Adrenal gland (tissue), 5 donors: ENCODE measurements at regions not wholly inside any gene's neighbourhood (a gene's known extent, or its start where the extent isn't known, plus 50 kb on each side); places are given as distances from the start of the nearest gene placed in this dataset.

ENCODE experiments used
- POLR2A ChIP-seq, 2 donors: fragments of 450-650 bp; IDR thresholded peaks; one replicate each; pipeline ENCODE4 v1.6.1; 2017; ENCODE audit warnings: antibody characterized with exemption in 2 of 2, mild to moderate bottlenecking in 2 of 2, moderate library complexity in 1 of 2
- TF ChIP-seq, protein P1 (sequence below), 6 experiments: fragments of 450-650 bp in 4 of 6; fragments of 200-600 bp in 2 of 6; sonication (generic) in 1 of 6; IDR thresholded peaks; 1 replicate in 5 of 6; 2 replicates in 1 of 6; pipeline versions ENCODE4 v1.5.1 to v1.8.0; 2016 to 2021; ENCODE audit warnings: antibody characterized with exemption in 6 of 6, mild to moderate bottlenecking in 2 of 6, moderate library complexity in 1 of 6
- donor health status: DM: no; HTN: no; CAD: no.

DNA sequence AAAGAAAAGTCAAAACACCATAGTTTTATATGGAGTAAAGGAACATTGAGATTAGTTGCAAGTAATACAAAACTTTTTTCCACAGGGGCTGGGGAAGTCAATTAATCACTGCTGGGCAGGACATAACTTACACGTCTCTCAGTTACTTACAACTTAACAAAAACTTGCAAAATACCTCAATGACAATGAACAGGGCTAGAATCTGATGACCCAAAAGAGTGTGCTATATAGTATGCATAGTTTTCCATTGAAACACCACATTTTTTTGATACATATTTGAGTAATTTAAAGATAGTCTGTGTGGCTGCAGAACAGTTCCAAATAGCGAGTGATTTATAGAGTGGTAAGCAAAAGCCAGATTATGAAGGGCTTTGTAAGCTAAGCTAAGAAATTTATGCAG, 172.3 kb upstream of the TRPC5 start:
- no peak for TF ChIP-seq POLR2A (IDR thresholded peaks at IDR 0.05)
- TF ChIP-seq, protein P1, sequence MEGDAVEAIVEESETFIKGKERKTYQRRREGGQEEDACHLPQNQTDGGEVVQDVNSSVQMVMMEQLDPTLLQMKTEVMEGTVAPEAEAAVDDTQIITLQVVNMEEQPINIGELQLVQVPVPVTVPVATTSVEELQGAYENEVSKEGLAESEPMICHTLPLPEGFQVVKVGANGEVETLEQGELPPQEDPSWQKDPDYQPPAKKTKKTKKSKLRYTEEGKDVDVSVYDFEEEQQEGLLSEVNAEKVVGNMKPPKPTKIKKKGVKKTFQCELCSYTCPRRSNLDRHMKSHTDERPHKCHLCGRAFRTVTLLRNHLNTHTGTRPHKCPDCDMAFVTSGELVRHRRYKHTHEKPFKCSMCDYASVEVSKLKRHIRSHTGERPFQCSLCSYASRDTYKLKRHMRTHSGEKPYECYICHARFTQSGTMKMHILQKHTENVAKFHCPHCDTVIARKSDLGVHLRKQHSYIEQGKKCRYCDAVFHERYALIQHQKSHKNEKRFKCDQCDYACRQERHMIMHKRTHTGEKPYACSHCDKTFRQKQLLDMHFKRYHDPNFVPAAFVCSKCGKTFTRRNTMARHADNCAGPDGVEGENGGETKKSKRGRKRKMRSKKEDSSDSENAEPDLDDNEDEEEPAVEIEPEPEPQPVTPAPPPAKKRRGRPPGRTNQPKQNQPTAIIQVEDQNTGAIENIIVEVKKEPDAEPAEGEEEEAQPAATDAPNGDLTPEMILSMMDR (IDR thresholded peaks at IDR 0.05), result no peak
